HG03571 (cell line): ENCODE measurements at regions not wholly inside any gene's neighbourhood (a gene's known extent, or its start where the extent isn't known, plus 50 kb on each side); places are given as distances from the start of the nearest gene placed in this dataset.

Source experiments
- ATAC-seq: cut with Tn5 transposase; IDR thresholded peaks from one replicate; pipeline ENCODE4 v1.9.1; 2021; ENCODE audit not compliant: unreplicated experiment

DNA sequence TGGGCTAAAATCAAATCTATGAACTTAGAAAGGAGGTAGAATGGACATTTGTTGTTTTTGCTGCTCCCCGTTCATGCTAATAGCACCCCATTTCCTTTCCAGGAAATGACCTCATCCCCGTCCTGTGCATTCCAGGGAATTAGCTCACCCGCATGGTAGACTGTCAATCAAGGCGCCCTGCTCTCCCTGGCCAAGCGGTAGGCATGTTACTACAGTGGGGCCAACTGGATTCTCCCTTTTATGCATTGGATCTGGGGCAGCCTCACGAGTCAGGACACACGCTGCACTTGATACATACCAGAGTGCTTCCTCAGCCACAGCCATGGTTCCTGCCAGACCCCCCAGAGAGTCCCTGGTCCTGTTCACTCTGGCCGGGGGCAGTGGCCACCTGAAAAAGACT is 111.0 kb upstream of the PTCH1 start:
- ATAC-seq = no peak

DNA sequence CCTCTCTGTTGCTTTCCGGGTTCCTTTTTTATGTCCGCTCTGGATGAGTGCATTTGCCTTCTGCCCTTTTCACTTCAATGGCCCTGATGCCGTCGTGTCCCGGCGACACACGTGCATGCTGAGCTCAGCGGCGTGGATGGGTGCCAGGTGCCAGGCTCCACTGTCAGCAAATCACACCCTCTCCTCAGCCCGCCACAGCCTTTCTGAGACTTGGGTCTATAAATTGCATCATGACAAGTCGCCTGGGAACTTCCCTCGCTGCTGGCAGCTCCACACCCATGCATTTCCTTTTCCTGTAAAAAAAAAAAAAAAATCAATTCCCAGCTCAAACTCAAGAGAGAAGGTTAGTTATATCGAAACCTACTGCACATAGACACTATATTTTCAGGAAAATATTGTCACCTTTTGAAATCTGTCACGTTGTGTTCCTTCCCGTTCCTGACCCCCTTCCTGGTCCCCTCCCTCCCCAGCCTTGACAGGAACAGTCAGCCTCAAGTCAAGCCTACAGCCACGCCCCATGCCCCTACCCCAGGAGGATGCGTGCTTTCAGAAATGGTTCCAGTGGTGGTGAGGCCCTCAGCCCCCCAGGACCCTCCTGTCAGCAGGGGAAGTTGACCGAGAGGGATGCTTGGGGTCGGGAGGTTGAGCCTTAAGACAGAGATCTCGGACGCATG is 110.3 kb upstream of the PTCH1 start:
- ATAC-seq = no peak

DNA sequence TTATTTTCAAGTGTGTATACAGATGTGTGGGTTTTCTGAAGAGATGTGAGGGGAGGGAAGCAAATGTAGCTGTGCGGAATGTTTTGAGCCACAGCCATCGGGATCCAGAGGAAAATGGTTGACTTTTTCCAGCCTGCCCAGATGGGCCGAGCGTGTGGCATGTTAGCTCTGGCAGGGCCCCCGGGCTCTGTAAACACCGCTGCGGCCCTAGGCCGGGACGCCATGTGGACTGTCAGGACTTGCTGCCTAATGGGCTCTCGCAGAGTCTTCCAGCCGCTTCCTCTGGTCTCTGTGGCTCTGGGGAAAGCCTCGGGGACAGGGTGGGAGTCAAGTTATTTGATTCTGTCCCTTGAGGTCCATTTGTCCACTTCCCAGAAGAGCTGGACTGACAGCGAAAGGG is 109.6 kb upstream of the PTCH1 start:
- ATAC-seq = no peak

DNA sequence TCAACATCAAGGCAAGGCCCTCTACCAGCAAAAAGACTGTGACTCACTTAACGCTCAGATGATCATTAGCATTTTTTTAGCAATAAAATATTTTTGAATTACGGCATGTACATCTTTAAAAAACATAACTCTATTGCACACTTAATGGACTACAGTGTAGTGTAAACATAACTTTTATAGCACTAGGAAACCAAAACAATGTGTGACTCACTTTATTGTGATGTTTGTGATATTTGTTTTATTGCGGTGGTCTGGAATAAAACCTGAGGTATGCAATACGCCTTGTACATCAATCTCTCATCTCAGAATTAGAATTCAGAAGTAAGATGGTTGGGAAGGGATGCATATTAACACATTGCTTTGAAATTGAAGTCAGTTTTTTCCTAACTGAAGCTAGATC is 106.9 kb upstream of the PTCH1 start:
- ATAC-seq = no peak

DNA sequence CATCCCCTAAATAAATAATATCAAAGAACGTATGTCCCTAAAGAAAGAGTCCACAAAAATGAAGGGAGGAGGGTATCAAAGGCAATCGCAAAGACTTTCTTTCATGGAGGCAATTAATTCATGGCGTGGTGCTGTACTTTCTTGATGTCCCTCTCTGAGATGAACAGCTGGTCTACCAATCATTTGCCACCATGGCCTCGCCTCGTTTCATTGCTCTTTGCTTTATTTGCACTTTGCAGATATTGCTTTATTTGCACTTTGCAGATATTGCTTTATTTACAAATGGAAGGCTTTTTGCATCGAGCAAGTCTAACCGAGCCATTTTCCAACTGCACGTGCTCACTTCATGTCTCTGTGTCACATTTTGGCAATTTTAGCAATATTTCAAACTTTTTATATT is 104.0 kb upstream of the PTCH1 start:
- no peak for ATAC-seq

DNA sequence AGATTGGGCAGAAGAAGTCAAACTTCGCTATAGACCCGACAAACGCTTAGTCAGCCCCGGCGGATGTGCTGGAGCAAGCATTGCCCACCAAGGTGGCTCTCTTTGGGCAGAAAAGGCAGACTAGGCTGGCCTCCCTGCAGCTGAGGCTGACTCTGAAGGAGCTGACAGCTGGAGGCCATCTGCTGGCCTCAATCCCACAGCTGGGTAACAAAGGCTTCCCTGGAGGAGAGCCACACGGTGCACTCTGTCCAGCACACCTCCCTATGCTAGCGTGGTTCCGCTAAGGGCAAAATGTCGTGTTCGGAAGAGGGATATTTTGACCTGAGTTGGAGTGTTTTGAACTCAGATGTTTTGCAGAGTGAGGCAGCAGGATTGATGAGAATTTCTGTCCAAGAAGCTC is 103.5 kb upstream of the PTCH1 start:
- no peak for ATAC-seq

DNA sequence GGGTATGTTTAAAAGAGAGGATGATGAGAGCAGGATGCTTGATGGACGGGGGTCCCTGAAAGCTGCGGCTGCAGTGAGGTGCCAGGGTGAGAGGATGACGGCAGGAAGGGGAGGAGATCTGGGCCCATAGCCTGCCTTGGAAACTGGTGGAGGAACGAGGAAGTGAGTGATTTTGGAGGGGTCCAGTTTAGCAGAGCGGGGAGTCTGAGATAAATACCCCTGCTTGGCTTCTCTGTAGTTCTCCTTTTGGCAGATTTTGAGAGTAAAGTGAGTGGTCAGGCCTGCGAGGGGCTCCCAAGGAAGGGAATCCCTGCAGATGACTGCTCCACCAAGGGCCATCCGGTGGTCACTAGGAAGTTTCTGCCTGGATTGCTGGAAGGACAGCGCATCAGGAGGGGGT is 98.5 kb upstream of the PTCH1 start:
- ATAC-seq = no peak

DNA sequence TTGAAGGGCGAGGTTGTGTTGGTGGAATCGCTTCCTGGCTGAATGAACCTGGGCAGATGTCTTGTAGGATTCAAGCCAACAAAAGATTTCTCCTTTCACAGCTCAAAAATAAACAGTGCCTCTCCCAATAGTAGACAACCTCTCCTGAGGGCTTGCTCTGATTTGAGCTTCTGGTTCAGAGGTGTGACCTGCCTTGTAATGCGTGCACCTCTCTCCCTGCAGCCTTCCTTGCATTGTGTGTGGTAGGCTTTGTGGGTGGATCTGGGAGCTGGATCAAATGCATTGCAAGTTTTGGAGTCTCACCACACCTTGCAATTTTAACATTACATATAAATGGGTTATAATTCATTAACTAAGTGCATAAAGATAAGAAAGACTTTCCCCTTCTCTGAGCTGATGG is 96.9 kb upstream of the PTCH1 start:
- no peak for ATAC-seq

DNA sequence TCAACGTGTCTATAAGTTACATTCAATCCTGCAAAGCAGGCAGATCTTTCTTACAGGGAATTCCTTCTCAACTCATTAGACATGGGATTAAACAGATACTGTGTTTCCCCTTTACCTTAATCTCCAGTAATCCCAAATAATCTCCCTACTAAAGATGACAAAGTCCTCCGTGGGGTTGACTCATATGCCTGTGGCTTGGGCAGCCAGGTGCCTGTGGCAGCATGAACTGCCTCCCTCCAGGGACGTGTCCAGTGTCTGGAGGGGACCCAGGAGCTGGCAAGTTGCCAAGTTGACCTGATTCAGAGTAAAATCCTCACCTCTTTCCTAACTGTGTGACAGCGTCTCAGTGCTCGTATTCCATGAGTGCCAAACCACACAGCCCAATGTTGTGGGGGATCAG is 94.6 kb upstream of the PTCH1 start:
- no peak for ATAC-seq

DNA sequence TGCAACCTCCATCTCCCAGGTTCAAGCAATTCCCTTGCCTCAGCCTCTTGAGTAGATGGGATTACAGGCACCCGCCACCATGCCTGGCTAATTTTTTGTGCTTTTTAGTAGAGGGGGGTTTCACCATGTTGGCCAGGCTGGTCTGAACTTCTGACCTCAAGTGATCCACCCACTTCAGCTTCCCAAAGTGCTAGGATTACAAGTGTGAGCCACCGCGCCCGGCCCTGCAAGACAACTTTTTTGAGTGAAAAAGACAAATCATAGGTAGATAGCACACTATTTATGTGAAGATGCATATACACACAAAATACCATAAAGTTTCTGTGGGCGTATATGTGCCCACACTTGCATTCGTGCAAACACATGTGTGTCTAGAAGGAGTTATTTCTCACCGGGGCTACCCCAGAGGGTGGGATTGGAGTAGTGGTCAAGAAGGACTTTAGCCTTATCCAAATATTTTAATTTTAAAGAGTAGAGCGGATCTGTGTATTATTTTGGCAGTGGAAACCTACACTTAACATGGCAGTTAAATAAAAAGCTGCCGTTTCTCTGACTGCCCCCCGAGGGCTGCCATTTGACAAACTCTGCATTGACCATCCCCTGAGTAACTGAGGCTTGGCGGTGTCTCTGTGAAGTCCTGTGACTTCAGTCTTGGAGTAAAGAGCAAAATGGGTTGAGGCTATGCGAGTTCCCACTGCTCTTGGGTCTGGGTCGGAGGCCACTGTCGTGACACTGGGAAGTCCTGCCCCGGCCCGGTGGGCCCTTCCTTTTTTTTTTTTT is 93.4 kb upstream of the PTCH1 start:
- ATAC-seq = no peak

DNA sequence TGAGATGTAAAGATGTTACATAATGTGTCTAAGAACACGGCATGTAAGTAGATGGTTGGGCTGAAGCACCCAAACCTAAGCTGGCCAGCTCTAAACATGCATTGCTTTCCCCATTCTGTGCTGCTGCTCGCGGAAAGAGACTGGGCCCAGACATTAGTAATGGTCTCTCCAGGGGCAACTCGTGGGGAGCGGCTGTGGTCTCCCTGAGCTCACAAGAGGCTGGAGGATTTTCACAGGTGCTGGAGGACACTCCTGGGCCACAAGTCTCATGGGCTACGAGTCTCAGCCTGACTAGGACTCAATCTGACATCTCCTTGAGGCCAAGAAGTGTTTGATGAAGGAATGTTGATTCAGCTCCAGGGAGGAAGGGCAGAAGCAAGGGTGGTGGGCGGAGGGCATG is 92.7 kb upstream of the PTCH1 start:
- ATAC-seq = no peak

DNA sequence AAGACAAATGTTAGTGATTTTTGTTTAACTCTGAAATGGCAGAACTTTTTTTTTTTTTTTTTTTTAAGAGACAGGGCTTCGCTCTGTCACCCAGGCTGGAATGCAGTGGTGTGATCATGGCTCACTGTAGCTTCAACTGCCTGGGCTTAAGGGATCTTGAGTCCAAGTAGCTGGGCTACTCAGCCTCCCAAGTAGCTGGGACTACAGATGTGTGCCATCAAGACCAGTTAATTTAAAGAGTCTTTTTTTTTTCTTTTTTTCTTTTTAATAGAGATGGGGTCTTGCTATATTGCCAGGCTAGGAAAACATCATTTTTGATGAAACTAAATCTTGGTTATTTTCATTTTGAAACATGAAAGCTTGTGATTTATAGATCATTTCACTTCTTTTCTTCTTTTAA is 91.6 kb upstream of the PTCH1 start:
- no peak for ATAC-seq

DNA sequence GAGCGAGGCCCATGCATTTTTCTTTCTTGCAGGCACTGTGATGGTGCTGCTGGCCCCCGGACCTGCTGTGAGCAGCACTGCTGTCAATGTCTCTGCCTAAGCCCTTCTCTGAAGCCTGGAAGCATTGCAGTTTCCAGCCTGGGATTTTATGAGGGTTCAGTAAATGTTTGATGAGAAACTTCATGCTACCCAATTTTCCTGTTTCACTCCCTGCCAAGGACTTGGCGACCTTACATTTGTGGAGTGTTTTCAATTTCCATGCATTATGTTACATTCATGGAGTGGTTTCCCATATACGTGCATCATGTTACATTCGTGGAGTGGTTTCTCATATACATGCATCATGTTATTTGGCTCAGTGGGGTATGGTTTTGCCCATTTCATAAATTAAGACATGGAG is 90.7 kb upstream of the PTCH1 start:
- ATAC-seq = no peak

DNA sequence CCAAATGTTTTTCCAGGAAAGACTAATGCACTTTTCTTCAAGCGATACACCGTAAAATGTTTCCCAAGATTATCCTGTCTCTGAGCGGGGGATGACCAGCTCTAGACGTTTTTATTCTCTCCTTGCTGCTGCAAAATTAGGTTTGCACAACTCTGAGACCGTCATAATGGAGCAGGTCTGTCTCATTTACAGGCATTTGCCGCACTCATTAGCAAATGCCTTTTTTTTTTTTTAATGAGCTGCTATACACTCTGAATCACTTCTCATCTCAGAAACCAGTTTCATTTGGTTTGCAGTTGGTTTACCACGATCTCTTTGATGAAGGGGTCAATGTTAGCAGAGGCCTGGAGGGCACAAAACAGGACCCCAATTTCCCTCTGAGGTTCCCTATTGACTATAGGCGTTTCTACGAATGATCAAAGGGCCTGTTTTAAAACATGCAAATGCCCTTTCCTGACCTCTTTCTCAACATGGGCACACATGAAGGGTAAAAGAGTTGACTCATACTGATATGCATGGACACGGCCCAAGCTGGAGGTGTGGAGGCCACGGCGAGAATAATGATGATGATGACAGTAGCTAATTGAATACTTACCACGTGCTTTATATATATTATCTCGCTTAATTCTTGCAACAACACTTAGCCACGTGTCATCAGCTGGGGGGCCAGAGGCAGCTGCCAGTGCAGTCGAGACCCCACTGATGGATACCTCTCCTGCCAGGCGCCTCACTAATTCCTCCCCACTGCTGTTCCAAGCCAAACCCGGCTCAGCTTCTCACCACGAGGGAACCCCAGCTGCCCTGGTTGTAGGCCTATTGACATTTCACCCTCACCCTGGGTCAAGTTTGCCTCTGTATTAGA is 89.9 kb upstream of the PTCH1 start:
- ATAC-seq = no peak

DNA sequence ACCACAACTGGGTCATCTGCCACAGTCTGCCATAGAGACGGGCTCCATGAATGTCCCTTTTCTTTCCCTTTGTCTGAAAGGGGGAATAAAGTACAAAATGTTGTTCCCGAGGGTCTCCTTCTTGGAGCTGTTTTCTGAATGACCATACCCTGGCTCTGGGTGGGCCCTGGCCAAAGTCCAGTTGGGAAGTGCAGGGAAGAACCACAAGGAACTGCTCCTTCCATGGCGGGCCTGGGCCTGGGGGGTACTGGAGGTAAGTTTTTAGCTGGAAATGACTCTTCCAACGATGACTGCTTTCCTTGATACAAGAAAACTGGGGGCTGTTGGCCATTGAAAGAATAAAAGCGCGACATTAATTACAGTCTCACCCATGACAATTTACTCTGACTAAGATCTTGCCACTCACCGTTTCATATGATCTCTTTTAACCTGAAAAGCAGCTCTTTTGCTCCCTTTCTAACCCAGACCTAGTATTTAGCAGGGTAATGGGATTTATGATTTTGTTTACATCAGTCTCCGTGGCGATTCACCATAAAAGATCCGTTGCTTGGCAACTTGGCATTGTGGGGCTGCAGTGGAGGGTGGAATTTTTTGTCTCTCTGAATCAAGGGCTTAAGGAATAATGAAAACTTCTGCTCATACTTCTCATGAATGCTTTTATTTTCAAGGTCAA is 89.2 kb upstream of the PTCH1 start:
- ATAC-seq = no peak

DNA sequence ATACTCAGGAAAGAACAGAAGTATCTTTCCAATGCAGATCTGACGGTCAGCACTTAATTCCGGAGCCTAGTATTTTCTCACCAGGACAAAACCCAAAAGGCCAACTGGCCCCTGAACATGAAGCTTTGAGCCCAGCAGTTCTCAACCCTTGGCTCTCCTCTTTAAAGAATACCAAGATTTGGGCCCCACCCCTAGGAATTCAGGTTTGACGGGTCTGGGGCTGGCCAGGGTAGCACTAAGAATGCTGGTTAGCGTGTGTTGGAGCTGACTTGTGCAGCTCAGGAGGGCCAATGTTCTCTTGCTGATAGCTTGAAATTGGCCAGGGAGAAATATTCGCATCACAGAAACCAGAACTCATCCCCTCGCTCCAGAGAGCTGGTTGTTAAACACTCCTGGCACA is 88.3 kb upstream of the PTCH1 start:
- no peak for ATAC-seq

DNA sequence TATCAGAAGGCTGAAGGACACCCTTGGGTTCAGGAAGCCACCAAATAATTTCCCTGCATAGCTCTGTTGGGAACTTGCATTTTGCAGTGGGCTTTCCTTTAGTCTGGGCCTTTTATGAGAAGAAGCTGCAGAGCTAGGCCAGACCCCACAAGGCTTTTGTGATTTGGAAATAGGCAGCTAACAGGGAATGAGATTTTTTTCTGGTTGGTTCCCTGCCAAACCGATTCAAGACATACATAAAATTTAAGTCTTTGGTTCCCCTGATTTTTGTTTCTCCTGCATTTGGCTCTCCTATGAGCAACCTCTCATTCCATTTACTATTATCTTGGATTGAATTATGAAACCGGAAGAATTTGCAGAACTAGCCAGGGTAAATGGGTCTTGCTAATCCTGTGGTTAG is 81.5 kb upstream of the PTCH1 start:
- no peak for ATAC-seq

DNA sequence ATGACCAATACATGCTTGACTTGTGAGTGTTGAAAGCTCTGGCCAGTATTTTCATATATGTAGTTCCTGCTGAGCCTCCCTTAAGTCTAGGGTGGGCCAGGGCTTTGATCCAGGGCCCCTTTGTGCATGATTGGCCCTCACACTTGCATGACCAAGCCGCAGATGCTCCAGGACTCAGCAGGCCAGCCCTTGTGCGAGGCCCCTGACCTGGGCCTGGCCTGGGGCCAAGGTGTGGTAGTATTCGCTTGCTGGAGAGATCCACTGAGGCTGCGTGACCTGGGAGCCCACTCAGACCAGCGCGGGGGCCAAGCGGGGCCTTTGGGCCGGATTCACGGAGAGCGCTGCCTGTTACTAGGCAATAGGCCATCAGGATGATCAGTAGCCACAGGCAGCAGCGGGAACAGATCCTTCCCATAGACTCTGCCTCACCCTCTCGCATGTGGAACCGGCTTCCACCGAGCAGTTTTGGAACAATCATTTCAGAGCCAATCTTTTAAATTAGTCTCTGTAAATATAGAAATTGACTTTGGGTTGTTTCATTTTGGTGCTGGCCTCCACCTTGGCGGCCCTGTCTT is 79.0 kb upstream of the PTCH1 start:
- ATAC-seq = no peak

DNA sequence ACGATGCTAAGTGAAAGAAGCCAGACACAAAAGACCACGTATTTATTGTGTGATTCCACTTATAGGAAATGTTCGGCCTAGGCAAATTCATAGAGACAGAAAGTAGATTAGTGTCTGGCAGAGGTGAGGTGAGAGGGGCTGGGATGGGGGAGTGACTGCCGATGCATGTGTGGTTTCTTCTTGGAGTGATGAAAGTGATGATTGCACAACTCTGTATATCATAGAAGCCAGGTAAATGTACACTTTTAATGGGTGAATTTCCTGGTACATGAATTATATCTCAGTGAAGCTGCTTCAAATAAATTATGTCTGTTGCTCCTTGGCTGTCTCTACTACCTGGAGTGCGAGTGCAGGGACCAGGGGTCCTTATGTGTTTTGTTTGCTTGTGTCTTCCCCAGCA is 76.2 kb upstream of the PTCH1 start:
- no peak for ATAC-seq

DNA sequence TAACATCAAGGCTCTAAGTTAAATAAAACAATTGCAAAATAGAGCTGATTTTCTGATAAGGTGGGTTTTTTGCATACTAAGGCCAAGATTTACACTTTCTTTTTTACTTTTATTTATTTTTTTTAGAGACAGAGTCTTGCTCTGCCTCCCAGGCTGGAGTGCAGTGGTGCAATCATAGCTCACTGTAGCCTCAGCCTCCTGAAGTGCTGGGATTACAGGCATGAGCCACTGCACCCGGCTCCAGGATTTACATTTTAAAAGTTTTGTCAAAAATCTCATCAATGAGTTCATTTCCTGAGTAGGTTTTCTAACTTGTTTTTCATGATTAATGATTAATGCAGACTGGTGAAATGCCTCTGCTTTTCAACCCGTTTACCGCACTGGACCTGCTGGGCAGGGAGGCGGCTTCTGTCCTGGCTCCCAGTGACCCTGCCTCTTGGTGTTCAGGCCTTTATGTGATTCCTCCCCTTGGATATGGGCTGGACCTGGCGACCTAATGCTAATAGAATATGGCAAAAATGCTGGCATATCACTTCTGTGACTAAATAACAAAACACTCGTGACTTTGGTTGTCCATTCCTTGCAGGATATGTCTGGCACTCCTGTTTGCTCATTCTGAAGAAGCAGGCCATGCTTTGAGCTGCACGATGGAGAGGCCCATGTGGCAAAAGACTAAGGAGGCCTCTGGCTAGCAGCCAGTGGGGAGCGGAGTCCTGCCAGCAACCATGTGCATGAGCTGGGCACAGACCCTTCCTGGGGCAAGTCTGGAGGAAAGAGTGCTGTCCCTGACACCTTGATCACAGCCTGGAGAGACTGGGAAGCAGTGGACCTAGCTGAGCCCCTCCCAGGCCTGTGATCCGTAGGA is 72.2 kb upstream of the PTCH1 start:
- no peak for ATAC-seq
